HG03066 (cell line): ENCODE measurements at regions not wholly inside any gene's neighbourhood (a gene's known extent, or its start where the extent isn't known, plus 50 kb on each side); places are given as distances from the start of the nearest gene placed in this dataset.
"Not testable (repeated sequence)": the region's sequence is repeated elsewhere in the genome, so short reads cannot be mapped to it uniquely, and the experiment has no call there.

Experiments used
- ATAC-seq: cut with Tn5 transposase; IDR thresholded peaks from one replicate; pipeline ENCODE4 v1.9.1; 2021; ENCODE audit warnings: low read depth; ENCODE audit not compliant: unreplicated experiment

GRCh38 chr1:118479351-118479750, 294.3 kb upstream of the SPAG17 start:
- ATAC-seq, result no peak

GRCh38 chr1:118473825-118474224, 288.8 kb upstream of the SPAG17 start:
- ATAC-seq, result no peak

- ATAC-seq, result not testable (repeated sequence)
Observed at GRCh38 chr1:118464460-118464859, 279.4 kb upstream of the SPAG17 start.

GRCh38 chr1:118461154-118461553, 276.1 kb upstream of the SPAG17 start:
- no peak for ATAC-seq

GRCh38 chr1:118459871-118460270, 274.8 kb upstream of the SPAG17 start:
- ATAC-seq, result no peak

- ATAC-seq, result not testable (repeated sequence)
Observed at GRCh38 chr1:118453856-118454255, 268.8 kb upstream of the SPAG17 start.

- no peak for ATAC-seq
Observed at GRCh38 chr1:118445156-118445555, 260.1 kb upstream of the SPAG17 start.

- no peak for ATAC-seq
Observed at GRCh38 chr1:118442214-118442613, 257.2 kb upstream of the SPAG17 start.

- ATAC-seq, result no peak
Observed at GRCh38 chr1:118437664-118438063, 252.6 kb upstream of the SPAG17 start.

GRCh38 chr1:118429856-118430255, 244.8 kb upstream of the SPAG17 start:
- ATAC-seq, result no peak

GRCh38 chr1:118421868-118422350, 236.9 kb upstream of the SPAG17 start:
- ATAC-seq, result no peak

- ATAC-seq, result no peak
Observed at GRCh38 chr1:118404024-118404423, 219.0 kb upstream of the SPAG17 start.

GRCh38 chr1:118397496-118397859, 212.4 kb upstream of the SPAG17 start:
- no peak for ATAC-seq

GRCh38 chr1:118396829-118397495, 211.9 kb upstream of the SPAG17 start:
- no peak for ATAC-seq

GRCh38 chr1:118396279-118396678, 211.3 kb upstream of the SPAG17 start:
- no peak for ATAC-seq

GRCh38 chr1:118395430-118395991, 210.5 kb upstream of the SPAG17 start:
- no peak for ATAC-seq

GRCh38 chr1:118390955-118391354, 205.9 kb upstream of the SPAG17 start:
- no peak for ATAC-seq

GRCh38 chr1:118388301-118388959, 203.4 kb upstream of the SPAG17 start:
- no peak for ATAC-seq

GRCh38 chr1:118381197-118381869, 196.3 kb upstream of the SPAG17 start:
- ATAC-seq, result no peak

GRCh38 chr1:118377183-118377582, 192.2 kb upstream of the SPAG17 start:
- ATAC-seq, result not testable (repeated sequence)

GRCh38 chr1:118371612-118372011, 186.6 kb upstream of the SPAG17 start:
- ATAC-seq, result no peak
